ENCODE measurements at regions not wholly inside any gene's neighbourhood (a gene's known extent, or its start where the extent isn't known, plus 50 kb on each side); places are given as distances from the start of the nearest gene placed in this dataset.
"Not testable (repeated sequence)": the region's sequence is repeated elsewhere in the genome, so short reads cannot be mapped to it uniquely, and the experiment has no call there.

DNA sequence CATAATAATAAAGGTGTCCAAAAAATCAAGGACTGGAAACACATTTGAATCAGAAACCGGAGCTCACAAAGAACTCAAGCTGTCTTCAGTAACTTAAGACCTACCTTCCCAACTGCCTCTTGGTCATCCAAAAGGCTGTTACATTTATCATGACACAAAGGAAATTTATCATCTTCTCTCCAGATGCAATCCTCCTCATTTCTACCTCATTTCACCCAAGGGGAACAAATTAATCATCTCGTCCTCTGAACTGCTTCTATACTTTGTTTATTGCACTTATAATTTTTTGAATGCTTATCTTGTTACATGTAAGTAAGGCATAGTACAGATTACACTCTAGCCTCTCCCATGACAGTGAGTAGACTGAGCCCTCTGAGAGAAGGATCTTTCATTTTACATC lies 105.1 kb upstream of the RGPD4 start:
- no peaks in the 10 kb centered on the region for H3K36me3 Mint-ChIP-seq (ENCODE audit: insufficient read depth, unreplicated experiment)
- Histone ChIP-seq H3K4me1 (no peaks in the 10 kb centered on the region), H3K4me3 (ENCODE audit: low read depth, low read length) (no peak overlapping the region), H3K9me3 (no peaks in the 10 kb centered on the region), H3K36me3 (ENCODE audit: control insufficient read depth, insufficient read depth, low read length) (no peaks in the 10 kb centered on the region), H3K27me3 (replicated peaks; ENCODE audit: control insufficient read depth, insufficient read depth, low read length) (no peaks in the 10 kb centered on the region)
- H3K4me1 Mint-ChIP-seq (ENCODE audit: low read depth, unreplicated experiment), result no peaks in the 10 kb centered on the region
- TF ChIP-seq, protein P1, sequence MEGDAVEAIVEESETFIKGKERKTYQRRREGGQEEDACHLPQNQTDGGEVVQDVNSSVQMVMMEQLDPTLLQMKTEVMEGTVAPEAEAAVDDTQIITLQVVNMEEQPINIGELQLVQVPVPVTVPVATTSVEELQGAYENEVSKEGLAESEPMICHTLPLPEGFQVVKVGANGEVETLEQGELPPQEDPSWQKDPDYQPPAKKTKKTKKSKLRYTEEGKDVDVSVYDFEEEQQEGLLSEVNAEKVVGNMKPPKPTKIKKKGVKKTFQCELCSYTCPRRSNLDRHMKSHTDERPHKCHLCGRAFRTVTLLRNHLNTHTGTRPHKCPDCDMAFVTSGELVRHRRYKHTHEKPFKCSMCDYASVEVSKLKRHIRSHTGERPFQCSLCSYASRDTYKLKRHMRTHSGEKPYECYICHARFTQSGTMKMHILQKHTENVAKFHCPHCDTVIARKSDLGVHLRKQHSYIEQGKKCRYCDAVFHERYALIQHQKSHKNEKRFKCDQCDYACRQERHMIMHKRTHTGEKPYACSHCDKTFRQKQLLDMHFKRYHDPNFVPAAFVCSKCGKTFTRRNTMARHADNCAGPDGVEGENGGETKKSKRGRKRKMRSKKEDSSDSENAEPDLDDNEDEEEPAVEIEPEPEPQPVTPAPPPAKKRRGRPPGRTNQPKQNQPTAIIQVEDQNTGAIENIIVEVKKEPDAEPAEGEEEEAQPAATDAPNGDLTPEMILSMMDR (IDR thresholded peaks at IDR 0.05; ENCODE audit: insufficient read depth in 1 of 2, low read depth in 1 of 2, low read length in 1 of 2, severe bottlenecking in 1 of 2, unreplicated experiment in 1 of 2), result no peak
- DNase-seq, result no peak
- peaks cover 2% of the 10 kb centered on the region for H3K27me3 Mint-ChIP-seq (ENCODE audit: insufficient read depth, unreplicated experiment)
- BruUV-seq (replicated peaks), result no TSS peak
- no peak overlapping the region for H3K27ac Mint-ChIP-seq (ENCODE audit: unreplicated experiment)
- intact Hi-C loops (cut with micrococcal nuclease; ENCODE audit: unreplicated experiment), result no loop called here
- no peak overlapping the region for H3K4me3 Mint-ChIP-seq (ENCODE audit: unreplicated experiment)
- no peaks in the 10 kb centered on the region for H3K9me3 Mint-ChIP-seq (ENCODE audit: unreplicated experiment)
- CTCF ChIA-PET, result no interaction called here
- POLR2A ChIA-PET, result no interaction called here

DNA sequence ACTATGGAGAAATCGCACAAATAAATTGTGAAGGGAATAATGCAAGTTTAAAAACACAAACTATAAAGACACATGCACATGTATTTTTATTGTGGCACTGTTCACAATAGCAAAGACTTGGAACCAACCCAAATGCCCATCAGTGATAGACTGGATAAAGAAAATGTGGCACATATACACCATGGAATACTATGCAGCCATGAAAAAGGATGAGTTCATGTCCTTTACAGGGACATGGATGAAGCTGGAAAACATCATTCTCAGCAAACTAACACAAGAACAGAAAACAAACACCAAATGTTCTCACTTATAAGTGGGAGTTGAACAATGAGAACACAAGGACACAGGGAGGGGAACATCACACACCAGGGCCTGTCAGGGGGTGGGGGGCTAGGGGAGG lies 100.9 kb upstream of the RGPD4 start:
- H3K36me3 ChIP-seq (ENCODE audit: control insufficient read depth, insufficient read depth, low read length); POLR2A ChIA-PET; DNase-seq; H3K27me3 Mint-ChIP-seq (ENCODE audit: insufficient read depth, unreplicated experiment); CTCF ChIA-PET; H3K27ac Mint-ChIP-seq (ENCODE audit: unreplicated experiment); H3K27me3 ChIP-seq (replicated peaks; ENCODE audit: control insufficient read depth, insufficient read depth, low read length); H3K9me3 ChIP-seq; H3K4me1 Mint-ChIP-seq (ENCODE audit: low read depth, unreplicated experiment); H3K4me1 ChIP-seq; H3K4me3 ChIP-seq (ENCODE audit: low read depth, low read length); intact Hi-C loops (cut with micrococcal nuclease; ENCODE audit: unreplicated experiment); H3K36me3 Mint-ChIP-seq (ENCODE audit: insufficient read depth, unreplicated experiment); BruUV-seq (replicated peaks); H3K4me3 Mint-ChIP-seq (ENCODE audit: unreplicated experiment); H3K9me3 Mint-ChIP-seq (ENCODE audit: unreplicated experiment): not testable (repeated sequence)

DNA sequence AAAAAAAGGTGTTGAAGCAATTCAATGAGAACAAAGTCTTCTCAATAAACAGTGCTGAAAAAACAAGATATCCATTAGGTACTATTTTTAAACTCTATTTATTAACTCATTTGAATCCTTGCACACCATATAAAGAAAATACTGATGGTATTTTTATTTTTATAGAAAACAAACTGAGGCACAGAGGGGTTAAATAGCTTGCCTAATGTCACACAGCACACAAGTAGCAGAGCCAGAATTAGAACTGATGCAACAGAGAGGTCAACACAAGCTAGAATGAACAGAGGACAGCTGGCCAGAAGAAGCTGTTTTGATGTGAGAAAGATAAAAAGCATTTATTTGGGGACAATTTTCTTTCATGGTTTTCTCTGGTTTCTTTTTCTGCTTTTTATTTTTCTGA lies 99.4 kb upstream of the RGPD4 start:
- no peaks in the 10 kb centered on the region for H3K27me3 Mint-ChIP-seq (ENCODE audit: insufficient read depth, unreplicated experiment)
- intact Hi-C loops (cut with micrococcal nuclease; ENCODE audit: unreplicated experiment), result no loop called here
- no peak overlapping the region for H3K27ac Mint-ChIP-seq (ENCODE audit: unreplicated experiment)
- no peaks in the 10 kb centered on the region for H3K36me3 Mint-ChIP-seq (ENCODE audit: insufficient read depth, unreplicated experiment)
- Histone ChIP-seq H3K4me1 (no peaks in the 10 kb centered on the region), H3K36me3 (ENCODE audit: control insufficient read depth, insufficient read depth, low read length) (no peaks in the 10 kb centered on the region), H3K9me3 (no peaks in the 10 kb centered on the region), H3K4me3 (ENCODE audit: low read depth, low read length) (no peak overlapping the region), H3K27me3 (replicated peaks; ENCODE audit: control insufficient read depth, insufficient read depth, low read length) (no peaks in the 10 kb centered on the region)
- TF ChIP-seq, protein P1 (IDR thresholded peaks at IDR 0.05; ENCODE audit: insufficient read depth in 1 of 2, low read depth in 1 of 2, low read length in 1 of 2, severe bottlenecking in 1 of 2, unreplicated experiment in 1 of 2), result no peak
- POLR2A ChIA-PET, result no interaction called here
- CTCF ChIA-PET, result no interaction called here
- H3K4me3 Mint-ChIP-seq (ENCODE audit: unreplicated experiment), result no peak overlapping the region
- no TSS peak for BruUV-seq (replicated peaks)
- DNase-seq, result no peak
- H3K4me1 Mint-ChIP-seq (ENCODE audit: low read depth, unreplicated experiment), result no peaks in the 10 kb centered on the region
- H3K9me3 Mint-ChIP-seq (ENCODE audit: unreplicated experiment), result no peaks in the 10 kb centered on the region

DNA sequence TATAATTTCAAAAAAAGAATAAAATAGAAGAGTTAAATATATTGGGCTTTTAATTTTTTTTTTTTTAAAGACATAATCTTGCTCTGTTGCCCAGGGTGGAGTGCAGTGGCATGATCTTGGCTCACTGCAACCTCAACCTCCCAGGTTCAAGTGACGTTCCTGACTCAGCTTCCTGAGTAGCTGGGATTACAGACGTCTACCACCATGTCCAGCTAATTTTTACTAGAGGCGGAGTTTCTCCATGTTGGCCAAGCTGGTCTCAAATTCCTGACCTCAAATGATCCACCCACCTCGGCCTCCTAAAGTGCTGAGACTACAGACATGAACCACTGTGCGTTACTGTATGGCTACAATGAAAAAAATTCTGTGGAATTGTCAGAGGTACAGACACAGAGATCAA lies 98.1 kb upstream of the RGPD4 start:
- TF ChIP-seq, protein P1 (IDR thresholded peaks at IDR 0.05; ENCODE audit: insufficient read depth in 1 of 2, low read depth in 1 of 2, low read length in 1 of 2, severe bottlenecking in 1 of 2, unreplicated experiment in 1 of 2), result no peak
- intact Hi-C loops (cut with micrococcal nuclease; ENCODE audit: unreplicated experiment), result no loop called here
- Histone ChIP-seq H3K36me3 (ENCODE audit: control insufficient read depth, insufficient read depth, low read length) (no peaks in the 10 kb centered on the region), H3K27me3 (replicated peaks; ENCODE audit: control insufficient read depth, insufficient read depth, low read length) (no peaks in the 10 kb centered on the region), H3K9me3 (no peaks in the 10 kb centered on the region), H3K4me1 (no peaks in the 10 kb centered on the region), H3K4me3 (ENCODE audit: low read depth, low read length) (no peak overlapping the region)
- H3K4me3 Mint-ChIP-seq (ENCODE audit: unreplicated experiment), result no peak overlapping the region
- no peak overlapping the region for H3K27ac Mint-ChIP-seq (ENCODE audit: unreplicated experiment)
- BruUV-seq (replicated peaks), result no TSS peak
- ChIA-PET CTCF (no interaction called here), POLR2A (no interaction called here)
- no peak for DNase-seq
- no peaks in the 10 kb centered on the region for H3K27me3 Mint-ChIP-seq (ENCODE audit: insufficient read depth, unreplicated experiment)
- no peaks in the 10 kb centered on the region for H3K36me3 Mint-ChIP-seq (ENCODE audit: insufficient read depth, unreplicated experiment)
- H3K9me3 Mint-ChIP-seq (ENCODE audit: unreplicated experiment), result no peaks in the 10 kb centered on the region
- no peaks in the 10 kb centered on the region for H3K4me1 Mint-ChIP-seq (ENCODE audit: low read depth, unreplicated experiment)
